ENCODE measurements at regions not wholly inside any gene's neighbourhood (a gene's known extent, or its start where the extent isn't known, plus 50 kb on each side); places are given as distances from the start of the nearest gene placed in this dataset.

GRCh38 chr4:79081973-79082372 lies 142.7 kb upstream of the PAQR3 start:
- TF ChIP-seq, protein P1, sequence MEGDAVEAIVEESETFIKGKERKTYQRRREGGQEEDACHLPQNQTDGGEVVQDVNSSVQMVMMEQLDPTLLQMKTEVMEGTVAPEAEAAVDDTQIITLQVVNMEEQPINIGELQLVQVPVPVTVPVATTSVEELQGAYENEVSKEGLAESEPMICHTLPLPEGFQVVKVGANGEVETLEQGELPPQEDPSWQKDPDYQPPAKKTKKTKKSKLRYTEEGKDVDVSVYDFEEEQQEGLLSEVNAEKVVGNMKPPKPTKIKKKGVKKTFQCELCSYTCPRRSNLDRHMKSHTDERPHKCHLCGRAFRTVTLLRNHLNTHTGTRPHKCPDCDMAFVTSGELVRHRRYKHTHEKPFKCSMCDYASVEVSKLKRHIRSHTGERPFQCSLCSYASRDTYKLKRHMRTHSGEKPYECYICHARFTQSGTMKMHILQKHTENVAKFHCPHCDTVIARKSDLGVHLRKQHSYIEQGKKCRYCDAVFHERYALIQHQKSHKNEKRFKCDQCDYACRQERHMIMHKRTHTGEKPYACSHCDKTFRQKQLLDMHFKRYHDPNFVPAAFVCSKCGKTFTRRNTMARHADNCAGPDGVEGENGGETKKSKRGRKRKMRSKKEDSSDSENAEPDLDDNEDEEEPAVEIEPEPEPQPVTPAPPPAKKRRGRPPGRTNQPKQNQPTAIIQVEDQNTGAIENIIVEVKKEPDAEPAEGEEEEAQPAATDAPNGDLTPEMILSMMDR (IDR thresholded peaks at IDR 0.05), result no peak
- Histone ChIP-seq H3K4me3 (no peak overlapping the region), H3K9me3 (peaks cover 13% of the 10 kb centered on the region), H3K4me1 (ENCODE audit: low read depth) (no peaks in the 10 kb centered on the region), H3K36me3 (ENCODE audit: low read depth) (no peaks in the 10 kb centered on the region)
- ATAC-seq (no peak), DNase-seq (no peak)
- intact Hi-C loops (cut with DNase I, micrococcal nuclease), result no loop called here

DNA sequence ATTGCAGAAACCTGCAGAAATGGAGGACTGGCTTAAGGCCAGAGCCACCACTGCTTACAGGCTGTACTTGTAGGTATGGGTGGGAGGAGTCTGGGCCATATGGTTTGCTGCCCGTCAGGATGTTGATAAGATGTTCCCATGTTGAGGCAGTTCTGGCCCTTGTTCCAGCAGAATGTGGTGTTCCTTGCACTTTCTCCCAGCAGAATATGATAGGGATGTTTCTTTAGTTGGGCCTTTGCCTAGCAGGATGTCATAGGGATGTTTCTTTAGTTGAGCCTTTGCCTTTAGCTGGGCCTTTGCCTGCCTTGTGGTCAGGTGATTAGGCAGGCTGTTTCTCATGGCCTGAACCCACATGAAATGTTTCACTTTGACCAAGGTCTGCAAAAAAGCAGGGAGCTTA lies 139.1 kb upstream of the PAQR3 start:
- H3K4me1 ChIP-seq (ENCODE audit: low read depth), result no peaks in the 10 kb centered on the region
- peaks cover 13% of the 10 kb centered on the region for H3K9me3 ChIP-seq
- TF ChIP-seq, protein P1 (IDR thresholded peaks at IDR 0.05), result no peak
- ATAC-seq (no peak), DNase-seq (no peak)
- H3K4me3 ChIP-seq, result no peak overlapping the region
- no peaks in the 10 kb centered on the region for H3K36me3 ChIP-seq (ENCODE audit: low read depth)
- intact Hi-C loops (cut with DNase I, micrococcal nuclease), result no loop called here

GRCh38 chr4:79074040-79074439 lies 134.8 kb upstream of the PAQR3 start:
- intact Hi-C loops (cut with DNase I, micrococcal nuclease), result no loop called here
- TF ChIP-seq, protein P1 (IDR thresholded peaks at IDR 0.05), result no peak
- H3K4me3 ChIP-seq, result no peak overlapping the region
- no peak for DNase-seq
- no peak for ATAC-seq
- H3K9me3 ChIP-seq, result no peaks in the 10 kb centered on the region
- H3K4me1 ChIP-seq (ENCODE audit: low read depth), result no peaks in the 10 kb centered on the region
- H3K36me3 ChIP-seq (ENCODE audit: low read depth), result no peaks in the 10 kb centered on the region

DNA sequence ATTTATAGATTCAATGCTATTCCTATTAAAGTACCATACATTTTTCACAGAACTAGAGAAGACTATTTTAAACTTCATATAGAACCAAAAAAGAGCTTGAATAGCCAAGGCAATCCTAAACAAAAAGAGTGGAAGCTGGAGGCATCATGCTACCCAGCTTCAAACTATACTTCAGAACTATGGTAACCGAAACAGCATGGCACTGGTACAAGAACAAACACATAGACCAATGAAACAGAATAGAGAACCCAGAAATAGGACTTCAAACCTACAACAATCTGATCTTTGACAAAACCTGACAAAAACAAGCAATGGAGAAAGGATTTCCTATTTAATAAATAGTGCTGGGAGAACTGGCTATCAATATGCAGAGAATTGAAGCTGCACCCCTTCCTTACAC lies 134.2 kb upstream of the PAQR3 start:
- no peaks in the 10 kb centered on the region for H3K9me3 ChIP-seq
- no peak for DNase-seq
- no peaks in the 10 kb centered on the region for H3K36me3 ChIP-seq (ENCODE audit: low read depth)
- TF ChIP-seq, protein P1 (IDR thresholded peaks at IDR 0.05), result no peak
- H3K4me3 ChIP-seq, result no peak overlapping the region
- no peak for ATAC-seq
- intact Hi-C loops (cut with DNase I, micrococcal nuclease), result no loop called here
- H3K4me1 ChIP-seq (ENCODE audit: low read depth), result no peaks in the 10 kb centered on the region

GRCh38 chr4:79065262-79065661 lies 126.0 kb upstream of the PAQR3 start:
- Histone ChIP-seq H3K9me3 (no peaks in the 10 kb centered on the region), H3K4me3 (no peak overlapping the region), H3K36me3 (ENCODE audit: low read depth) (no peaks in the 10 kb centered on the region), H3K4me1 (ENCODE audit: low read depth) (no peaks in the 10 kb centered on the region)
- TF ChIP-seq, protein P1 (IDR thresholded peaks at IDR 0.05), result no peak
- DNase-seq (no peak), ATAC-seq (no peak)
- intact Hi-C loops (cut with DNase I, micrococcal nuclease), result no loop called here

GRCh38 chr4:79064806-79065205 lies 125.6 kb upstream of the PAQR3 start:
- intact Hi-C loops (cut with DNase I, micrococcal nuclease), result no loop called here
- Histone ChIP-seq H3K4me3 (no peak overlapping the region), H3K9me3 (no peaks in the 10 kb centered on the region), H3K36me3 (ENCODE audit: low read depth) (no peaks in the 10 kb centered on the region), H3K4me1 (ENCODE audit: low read depth) (no peaks in the 10 kb centered on the region)
- ATAC-seq (no peak), DNase-seq (no peak)
- TF ChIP-seq, protein P1 (IDR thresholded peaks at IDR 0.05), result no peak

Measured in mucosa of descending colon (tissue), 3 donors.